Left lung (tissue), 4 donors: ENCODE measurements at regions not wholly inside any gene's neighbourhood (a gene's known extent, or its start where the extent isn't known, plus 50 kb on each side); places are given as distances from the start of the nearest gene placed in this dataset.

Experiments used
- ATAC-seq: fragments of 200-7000 bp; cut with Tn5 transposase; one replicate; pipeline ENCODE4 v1.9.1; 2020; ENCODE audit warnings: moderate library complexity
- DNase-seq, 4 donors: peaks; one replicate each; pipeline ENCODE4 v3.0.0-alpha.2; 2013 to 2020
- H3K27ac ChIP-seq, 2 donors: fragments of 200-600 bp; sonication (generic) in 1 of 2; one replicate each; pipeline versions ENCODE4 v1.5.0 to v1.8.0; 2020 to 2021
- H3K27me3 ChIP-seq, 2 donors: fragments of 200-600 bp; sonication (generic) in 1 of 2; one replicate each; pipeline versions ENCODE4 v1.5.0 to v1.8.0; 2020 to 2021
- H3K36me3 ChIP-seq, 2 donors: fragments of 200-600 bp; sonication (generic) in 1 of 2; one replicate each; pipeline versions ENCODE4 v1.5.0 to v1.8.0; 2020 to 2021
- H3K4me1 ChIP-seq, 2 donors: fragments of 200-600 bp; one replicate each; pipeline ENCODE4 v1.8.0; 2021
- H3K4me3 ChIP-seq, 2 donors: fragments of 200-600 bp; sonication (generic) in 1 of 2; one replicate each; pipeline versions ENCODE4 v1.5.0 to v1.8.0; 2020 to 2021; ENCODE audit warnings: mild to moderate bottlenecking in 1 of 2
- H3K9me3 ChIP-seq, 2 donors: fragments of 200-600 bp; sonication (generic) in 1 of 2; one replicate each; pipeline versions ENCODE4 v1.5.0 to v1.8.0; 2020 to 2021
- intact Hi-C, 2 donors: fragments of 100-400 bp; cut with DNase I; formaldehyde crosslinking; loops; one replicate each; pipeline versions ENCODE4 v1.11.2 to v1.14.2; 2022
- TF ChIP-seq, protein P1 (sequence below), 2 donors: fragments of 200-600 bp; sonication (generic) in 1 of 2; IDR thresholded peaks; one replicate each; pipeline versions ENCODE4 v1.5.0 to v1.8.0; 2021; ENCODE audit warnings: antibody characterized with exemption in 2 of 2
- donor health status: DM: no; HTN: yes; CAD: no.
- donor health status: DM: no; HTN: no; CAD: no.

DNA sequence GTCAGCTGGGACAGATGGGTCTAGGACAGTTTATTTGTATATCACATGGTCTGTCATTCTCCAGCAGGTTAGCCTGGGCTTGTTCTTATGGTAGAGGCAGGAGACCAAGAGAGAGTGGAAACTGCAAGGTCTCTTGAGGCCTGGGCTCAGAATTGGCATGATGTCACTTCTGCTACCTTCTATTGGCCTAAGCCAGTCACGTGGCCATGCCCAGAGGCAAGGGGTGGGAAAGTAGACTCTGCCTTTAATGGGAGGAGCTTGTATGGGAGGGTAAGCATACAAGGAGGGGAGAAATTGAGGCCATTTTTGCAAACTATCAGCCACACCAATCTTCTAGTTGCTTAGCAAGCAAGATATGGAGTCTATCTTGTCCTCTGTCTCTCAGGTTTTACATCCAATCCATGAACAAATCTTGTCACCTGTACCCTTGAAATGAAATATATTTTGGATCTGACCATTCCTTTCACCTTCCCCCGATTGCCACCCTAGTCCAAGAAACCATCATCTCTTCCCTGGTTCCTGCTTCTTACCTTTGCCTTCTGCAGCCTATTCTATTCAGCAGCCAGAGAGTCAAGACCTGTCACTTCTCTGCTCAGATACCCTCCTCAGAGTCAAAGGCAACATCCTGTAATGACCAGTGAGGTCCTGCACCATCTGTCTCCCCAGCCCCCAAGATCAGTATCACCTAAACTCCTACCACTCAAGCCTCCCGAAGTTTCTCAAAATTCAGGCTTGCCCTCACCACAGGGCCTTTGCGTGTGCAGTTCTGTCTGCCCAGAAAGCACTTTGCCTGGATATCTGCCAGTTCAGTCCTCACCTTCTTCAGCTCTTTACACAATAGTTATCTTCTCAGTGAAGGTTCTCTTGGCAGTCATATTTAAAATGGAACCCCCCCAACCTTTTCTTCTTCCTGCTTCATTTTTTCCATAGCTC lies 240.0 kb downstream of the LOXHD1 start:
- Histone ChIP-seq H3K36me3 (no peaks in the 10 kb centered on the region), H3K4me3 (no peak overlapping the region), H3K9me3 (no peaks in the 10 kb centered on the region), H3K27me3 (no peaks in the 10 kb centered on the region), H3K4me1 (peaks cover 3 to 14% of the 10 kb centered on the region in 2 donors), H3K27ac (no peak overlapping the region)
- DNase-seq = no peak
- no peak for ATAC-seq
- TF ChIP-seq, protein P1, sequence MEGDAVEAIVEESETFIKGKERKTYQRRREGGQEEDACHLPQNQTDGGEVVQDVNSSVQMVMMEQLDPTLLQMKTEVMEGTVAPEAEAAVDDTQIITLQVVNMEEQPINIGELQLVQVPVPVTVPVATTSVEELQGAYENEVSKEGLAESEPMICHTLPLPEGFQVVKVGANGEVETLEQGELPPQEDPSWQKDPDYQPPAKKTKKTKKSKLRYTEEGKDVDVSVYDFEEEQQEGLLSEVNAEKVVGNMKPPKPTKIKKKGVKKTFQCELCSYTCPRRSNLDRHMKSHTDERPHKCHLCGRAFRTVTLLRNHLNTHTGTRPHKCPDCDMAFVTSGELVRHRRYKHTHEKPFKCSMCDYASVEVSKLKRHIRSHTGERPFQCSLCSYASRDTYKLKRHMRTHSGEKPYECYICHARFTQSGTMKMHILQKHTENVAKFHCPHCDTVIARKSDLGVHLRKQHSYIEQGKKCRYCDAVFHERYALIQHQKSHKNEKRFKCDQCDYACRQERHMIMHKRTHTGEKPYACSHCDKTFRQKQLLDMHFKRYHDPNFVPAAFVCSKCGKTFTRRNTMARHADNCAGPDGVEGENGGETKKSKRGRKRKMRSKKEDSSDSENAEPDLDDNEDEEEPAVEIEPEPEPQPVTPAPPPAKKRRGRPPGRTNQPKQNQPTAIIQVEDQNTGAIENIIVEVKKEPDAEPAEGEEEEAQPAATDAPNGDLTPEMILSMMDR (IDR thresholded peaks at IDR 0.05) = no peak
- intact Hi-C loops = no loop called here

DNA sequence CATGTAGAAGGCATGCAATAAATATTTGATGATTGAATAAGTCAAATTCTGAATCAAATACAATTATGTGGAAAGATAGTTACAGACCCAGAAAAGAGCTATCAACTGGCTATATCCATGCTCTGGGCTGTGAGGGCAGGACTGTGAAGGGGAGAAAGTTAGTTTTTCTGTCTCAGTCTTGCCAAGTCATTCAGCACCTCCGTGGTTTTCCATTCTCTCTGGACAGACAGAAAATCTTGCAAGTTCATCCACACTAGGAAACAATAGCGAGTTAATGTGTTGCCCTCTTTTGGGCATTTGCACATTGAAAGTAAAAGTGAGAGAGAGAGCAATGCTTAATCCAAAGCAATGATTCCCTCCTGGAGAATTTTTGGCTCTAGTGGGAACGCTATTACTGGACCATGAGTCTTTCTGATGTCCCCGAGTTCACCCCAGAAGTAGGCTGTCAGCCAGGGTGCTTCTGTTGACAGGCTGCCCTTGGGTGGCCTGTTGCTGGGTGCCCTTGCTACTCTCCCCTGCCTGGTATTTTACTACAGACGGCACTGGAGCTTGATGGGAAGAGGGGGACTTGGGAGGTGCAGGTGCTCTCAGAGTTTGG lies 238.3 kb downstream of the LOXHD1 start:
- no peaks in the 10 kb centered on the region for H3K36me3 ChIP-seq
- intact Hi-C loops = no loop called here
- ATAC-seq (no peak), DNase-seq (no peak)
- TF ChIP-seq, protein P1 (IDR thresholded peaks at IDR 0.05) = no peak
- H3K27me3 ChIP-seq = no peaks in the 10 kb centered on the region
- no peak overlapping the region for H3K27ac ChIP-seq
- no peaks in the 10 kb centered on the region for H3K4me1 ChIP-seq
- H3K4me3 ChIP-seq = no peak overlapping the region
- H3K9me3 ChIP-seq = no peaks in the 10 kb centered on the region

DNA sequence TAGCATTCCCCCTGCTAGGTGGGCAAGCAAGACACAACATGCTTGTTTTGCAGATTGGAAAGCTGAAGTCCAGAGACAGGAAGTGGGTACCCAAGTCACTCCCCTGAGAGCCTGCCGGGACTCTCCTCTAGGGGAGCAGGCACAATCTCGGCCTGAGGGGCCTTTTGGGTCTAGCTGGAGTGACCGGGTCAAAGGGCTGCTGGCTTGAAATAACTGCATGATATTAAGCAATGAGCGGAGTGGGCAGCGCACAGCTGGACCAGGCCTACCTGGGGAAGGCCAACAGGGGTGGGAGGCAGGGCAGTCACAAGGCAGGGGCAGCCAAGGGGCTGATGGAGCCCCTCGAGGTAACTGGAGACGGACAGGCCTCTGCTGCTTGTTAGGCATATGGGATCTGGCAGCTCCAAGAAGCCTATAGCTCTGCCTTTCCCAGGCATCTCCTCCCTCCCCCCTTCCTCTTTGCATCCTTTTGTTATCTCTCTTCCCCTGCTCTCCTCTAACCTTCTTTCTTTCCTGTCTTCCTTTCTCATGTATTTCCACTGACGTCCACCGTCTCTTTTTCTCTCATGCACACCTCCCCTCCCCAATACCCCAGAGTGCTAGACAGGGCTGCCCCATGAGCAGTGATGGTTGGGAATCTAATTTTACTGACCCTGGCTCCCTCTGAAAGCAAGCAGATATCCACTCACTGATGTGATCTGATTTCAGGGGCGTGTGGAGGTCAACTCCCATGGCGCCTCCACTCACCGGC lies 237.5 kb downstream of the LOXHD1 start:
- no peaks in the 10 kb centered on the region for H3K36me3 ChIP-seq
- TF ChIP-seq, protein P1 (IDR thresholded peaks at IDR 0.05) = no peak
- no peaks in the 10 kb centered on the region for H3K27me3 ChIP-seq
- H3K27ac ChIP-seq = no peak overlapping the region
- H3K4me3 ChIP-seq = no peak overlapping the region
- no peaks in the 10 kb centered on the region for H3K4me1 ChIP-seq
- DNase-seq (no peak), ATAC-seq (no peak)
- no peaks in the 10 kb centered on the region for H3K9me3 ChIP-seq
- intact Hi-C loops = no loop called here

GRCh38 chr18:46421973-46422551 lies 235.0 kb downstream of the LOXHD1 start:
- intact Hi-C loops = no loop called here
- TF ChIP-seq, protein P1 (IDR thresholded peaks at IDR 0.05) = no peak

More at GRCh38 chr18:46421973-46422551, 235.0 kb downstream of the LOXHD1 start:
- no peaks in the 10 kb centered on the region for H3K27me3 ChIP-seq
- no peaks in the 10 kb centered on the region for H3K9me3 ChIP-seq
- H3K27ac ChIP-seq = no peak overlapping the region
- DNase-seq (no peak), ATAC-seq (no peak)
- no peak overlapping the region for H3K4me3 ChIP-seq
- no peaks in the 10 kb centered on the region for H3K36me3 ChIP-seq
- no peaks in the 10 kb centered on the region for H3K4me1 ChIP-seq
